Hematopoietic multipotent progenitor cell treated with erythropoietin and hydrocortisone succinate and interleukin-3 and kit ligand, for 6 days (in vitro differentiated cells): ENCODE measurements at regions not wholly inside any gene's neighbourhood (a gene's known extent, or its start where the extent isn't known, plus 50 kb on each side); places are given as distances from the start of the nearest gene placed in this dataset.
A peak's percentile ranks its signal among the peaks of the same experiment; 100 is the strongest.

Experiments
- DNase-seq: peaks from one replicate; pipeline ENCODE4 v3.0.0-alpha.2; 2015

DNA sequence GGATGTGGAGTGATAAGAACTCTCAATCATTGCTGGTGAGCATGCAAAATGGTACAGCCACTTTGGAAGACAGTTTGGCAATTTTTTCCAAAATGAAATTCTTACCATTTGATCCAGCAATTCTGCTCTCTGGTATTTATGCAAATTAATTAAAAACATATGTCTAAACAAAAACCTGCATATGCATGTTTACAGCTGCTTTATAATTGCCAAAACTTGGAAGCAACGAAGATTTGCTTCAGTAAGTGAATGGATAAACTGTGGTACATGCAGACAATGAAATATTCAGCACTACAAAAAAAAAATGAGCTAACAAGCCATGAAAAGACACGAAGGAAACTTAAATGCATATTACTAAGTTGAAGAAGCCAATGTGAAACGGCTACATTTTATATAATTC, 55.5 kb upstream of the SMLR1 start:
- no peak for DNase-seq

DNA sequence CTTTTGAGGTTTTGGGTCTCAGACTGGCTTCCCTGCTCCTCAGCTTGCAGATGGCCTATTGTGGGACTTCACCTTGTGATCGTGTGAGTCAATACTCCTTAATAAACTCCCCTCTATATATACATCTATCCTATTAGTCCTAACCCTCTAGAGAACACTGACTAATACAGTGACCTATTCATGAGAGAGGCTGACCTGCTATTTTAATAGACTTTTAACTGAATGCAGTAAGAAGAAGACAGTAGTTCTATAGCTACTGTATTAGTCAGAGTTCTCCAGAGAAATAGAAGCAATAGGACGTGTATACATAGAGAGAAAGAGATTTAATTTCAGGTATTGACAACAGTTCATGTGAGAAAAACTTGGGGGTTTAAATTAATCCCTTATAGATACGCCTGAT, 53.3 kb upstream of the SMLR1 start:
- DNase-seq = no peak

DNA sequence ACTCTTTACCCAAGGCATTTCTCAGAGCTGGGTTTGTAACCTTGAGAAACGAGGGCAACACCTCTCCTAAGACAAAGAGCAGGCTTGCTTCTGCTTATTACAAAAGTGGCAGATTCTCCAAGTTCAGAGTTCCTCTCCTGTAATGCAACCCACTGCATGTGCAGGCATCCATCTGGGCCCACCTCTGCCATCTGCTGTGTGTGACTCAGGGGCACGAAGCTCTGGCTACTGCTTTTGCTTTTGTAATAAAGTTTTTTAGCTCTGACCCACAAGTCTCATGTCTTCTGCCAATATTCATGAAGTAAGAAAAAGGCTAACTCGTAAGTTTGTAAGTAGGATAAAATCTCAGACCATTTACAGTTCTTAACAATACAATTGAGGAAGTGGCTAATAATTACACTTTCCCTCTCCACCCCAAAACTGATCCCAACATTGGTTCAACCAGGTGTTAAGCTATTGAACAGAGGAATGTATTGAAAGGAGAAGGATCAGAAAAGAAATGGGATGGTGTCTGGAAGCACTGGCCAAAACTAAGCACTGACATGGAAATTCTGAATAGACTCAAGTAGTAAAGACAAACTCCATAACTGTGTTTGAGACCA, 51.7 kb upstream of the SMLR1 start:
- DNase-seq = no peak

DNA sequence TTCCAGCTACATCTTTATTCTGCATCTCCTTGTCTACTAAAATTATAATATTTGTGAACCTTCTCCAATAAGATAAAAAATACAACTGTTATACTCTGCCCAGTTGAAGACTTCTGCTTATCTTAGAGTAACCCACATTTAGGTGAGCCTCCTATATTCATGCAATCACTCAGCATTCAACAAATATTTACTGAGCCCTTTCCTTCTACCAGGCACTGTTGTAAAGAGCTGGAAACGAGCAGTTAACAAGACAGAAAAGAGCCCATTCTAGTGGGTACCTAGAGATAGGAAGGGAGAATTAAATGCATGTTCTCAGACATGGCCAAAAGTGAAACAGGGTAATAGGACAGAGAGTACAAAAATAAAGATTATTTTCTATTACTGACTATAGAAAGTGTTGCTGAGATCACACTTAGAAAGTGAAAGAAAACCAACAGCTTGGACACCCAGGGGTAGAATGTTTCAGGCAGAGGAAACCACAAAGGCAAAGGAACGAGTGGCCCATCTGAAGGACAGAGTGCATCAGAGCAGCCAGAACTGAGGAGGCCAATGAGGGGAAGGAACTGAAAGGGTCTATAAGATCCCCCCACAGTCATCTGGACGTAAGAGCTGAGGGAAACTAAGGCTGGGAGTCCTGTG, 50.8 kb upstream of the SMLR1 start:
- DNase-seq = peak; percentile 6
